K562 (cell line): ENCODE measurements at regions not wholly inside any gene's neighbourhood (a gene's known extent, or its start where the extent isn't known, plus 50 kb on each side); places are given as distances from the start of the nearest gene placed in this dataset.

ENCODE experiments used
- ATAC-seq: fragments of 200-7000 bp; cut with Tn5 transposase; 3 replicates; pipeline ENCODE4 v1.9.1; 2020; ENCODE audit warnings: moderate library complexity
- BruUV-seq: library from RNA; stranded (reverse); fragments of 400-500 nt; replicated peaks from 2 replicates; lab custom pipeline; 2021; lab: Mats Ljungman, UMichigan
- CTCF ChIA-PET: fragments of 300-600 bp; formaldehyde crosslinking; extraction: SDS; loops from one replicate; lab custom pipeline; 2021; ENCODE audit warnings: low intra/inter-chr PET ratio; lab: Yijun Ruan, JAX
- POLR2A ChIA-PET: fragments of 300-600, 350-650 bp; sonication (Branson Sonifier 250); formaldehyde crosslinking; extraction: SDS; loops from one replicate; lab custom pipeline; 2021; ENCODE audit warnings: antibody characterized with exemption, inconsistent platforms; lab: Yijun Ruan, JAX
- DNase-seq, 4 experiments: peaks; one replicate each; pipeline versions ENCODE4 v3.0.0 to v3.0.0-alpha.2; 2011 to 2018; ENCODE audit warnings: low spot score in 3 of 4, mixed read lengths in 3 of 4; ENCODE audit errors: extremely low read depth in 1 of 4
- FAIRE-seq: peaks from 2 replicates; lab custom pipeline; 2011; peaks lifted over from hg19 to GRCh38; lab: Jason Lieb, UNC
- H2AFZ ChIP-seq: 2 replicates; pipeline ENCODE4 v1.6.0; 2011; ENCODE audit warnings: low read depth, low read length, control low read depth, inconsistent platforms
- H3K27ac ChIP-seq: fragments of 200-600 bp; 3 replicates; pipeline ENCODE4 v1.8.0; 2011; ENCODE audit warnings: low read depth, mild to moderate bottlenecking, control low read depth, inconsistent platforms, low read length, moderate library complexity, mixed read lengths; ENCODE audit errors: extremely low read depth
- H3K27me3 ChIP-seq, 2 experiments: fragments of 300-600 bp in 1 of 2; 2 replicates in 1 of 2; 3 replicates in 1 of 2; pipeline versions ENCODE4 v1.6.0 to v1.8.0; 2011; ENCODE audit warnings: inconsistent platforms in 2 of 2, low read length in 2 of 2, mild to moderate bottlenecking in 1 of 2, mixed read lengths in 1 of 2, moderate library complexity in 1 of 2; ENCODE audit not compliant: control insufficient read depth in 2 of 2, insufficient read depth in 2 of 2
- H3K36me3 ChIP-seq: fragments of 300-600 bp; 3 replicates; pipeline ENCODE4 v1.8.0; 2011; ENCODE audit warnings: mild to moderate bottlenecking, low read length, inconsistent platforms; ENCODE audit not compliant: control insufficient read depth, insufficient read depth
- H3K4me1 ChIP-seq, 2 experiments: fragments of 200-600 bp in 1 of 2; replicated peaks in 1 of 2; 2 replicates in 1 of 2; 3 replicates in 1 of 2; pipeline versions ENCODE4 v1.5.1 to v1.8.0; 2011; ENCODE audit warnings: inconsistent platforms in 2 of 2, low read length in 2 of 2, mild to moderate bottlenecking in 1 of 2, mixed read lengths in 1 of 2, moderate library complexity in 1 of 2; ENCODE audit not compliant: control insufficient read depth in 2 of 2, insufficient read depth in 2 of 2
- H3K4me2 ChIP-seq: 2 replicates; pipeline ENCODE4 v1.6.1; 2011; ENCODE audit warnings: low read length, control low read depth, inconsistent platforms, mixed read lengths; ENCODE audit not compliant: insufficient read depth
- H3K4me3 ChIP-seq: fragments of 200-600 bp; sonication (generic), shearing (Covaris generic); 2 replicates; pipeline ENCODE4 v1.5.1; 2016; ENCODE audit warnings: control low read depth, inconsistent platforms
- H3K79me2 ChIP-seq: fragments of 200-600 bp; 3 replicates; pipeline ENCODE4 v1.8.0; 2011; ENCODE audit warnings: low read length, inconsistent platforms; ENCODE audit not compliant: control insufficient read depth, insufficient read depth
- H3K9ac ChIP-seq, 2 experiments: 2 replicates each; pipeline versions ENCODE4 v1.6.0 to v1.6.1; 2011; ENCODE audit warnings: low read depth in 2 of 2, low read length in 2 of 2, control low read depth in 1 of 2, inconsistent platforms in 1 of 2, mild to moderate bottlenecking in 1 of 2, mixed read lengths in 1 of 2; ENCODE audit not compliant: insufficient read depth in 1 of 2
- H3K9me1 ChIP-seq: one replicate; pipeline ENCODE4 v1.6.0; 2011; ENCODE audit warnings: inconsistent platforms, mild to moderate bottlenecking, low read length, moderate library complexity; ENCODE audit not compliant: control insufficient read depth, insufficient read depth
- H3K9me3 ChIP-seq: replicated peaks from 2 replicates; pipeline ENCODE4 v1.5.1; 2011; ENCODE audit warnings: low read depth, low read length, inconsistent platforms; ENCODE audit not compliant: control insufficient read depth, insufficient read depth
- H4K20me1 ChIP-seq: replicated peaks from 2 replicates; pipeline ENCODE4 v1.6.1; 2011; ENCODE audit warnings: low read length, inconsistent platforms, mixed read lengths; ENCODE audit not compliant: control insufficient read depth, insufficient read depth
- CBFA2T2 ChIP-seq: fragments of 450-650 bp; conservative IDR thresholded peaks from 2 replicates; pipeline ENCODE4 v1.6.1; 2017; ENCODE audit warnings: mild to moderate bottlenecking
- EWSR1 ChIP-seq: fragments of 450-650 bp; IDR thresholded peaks from 2 replicates; pipeline ENCODE4 v1.6.1; 2018; ENCODE audit warnings: borderline replicate concordance, mild to moderate bottlenecking, low read depth, moderate library complexity; ENCODE audit not compliant: partially characterized antibody
- FOXJ2 ChIP-seq: fragments of 200-800 bp; sonication (Bioruptor generic); IDR thresholded peaks from 2 replicates; pipeline ENCODE4 v1.6.1; 2016; ENCODE audit warnings: missing genetic modification characterization, missing compliant biosample characterization
- GATAD2A ChIP-seq: fragments of 450-650 bp; IDR thresholded peaks from 2 replicates; pipeline ENCODE4 v1.6.1; 2017
- HDAC8 ChIP-seq: fragments of 450-650 bp; IDR thresholded peaks from 2 replicates; pipeline ENCODE4 v1.6.1; 2016; ENCODE audit warnings: mild to moderate bottlenecking, missing genetic modification characterization, moderate library complexity, missing compliant biosample characterization
- NFE2 ChIP-seq: IDR thresholded peaks from 2 replicates; pipeline ENCODE4 v1.6.1; 2014; ENCODE audit warnings: antibody characterized with exemption, low read depth
- SUPT5H ChIP-seq: fragments of 450-650 bp; IDR thresholded peaks from 2 replicates; pipeline ENCODE4 v1.6.1; 2016
- XRCC3 ChIP-seq: fragments of 450-650 bp; IDR thresholded peaks from 2 replicates; pipeline ENCODE4 v1.6.1; 2017; ENCODE audit warnings: mild to moderate bottlenecking, moderate library complexity
- WGBS: fragments of 100-300 bp; shearing (Covaris generic); methylation state at CpG from one replicate; pipeline ENCODE4 v1.1.6; 2016; ENCODE audit warnings: low coverage, mixed read lengths; ENCODE audit not compliant: insufficient coverage; ENCODE audit errors: missing lambda C conversion rate; 5-methylcytosine and 5-hydroxymethylcytosine counted together
- in situ Hi-C: fragments of 300-500 bp; cut with MboI; formaldehyde crosslinking; loops from 4 replicates; pipeline ENCODE4 v1.15.0; 2018; ENCODE audit warnings: inconsistent platforms, mixed read lengths
- intact Hi-C: fragments of 100-400 bp; cut with micrococcal nuclease; formaldehyde crosslinking; loops from 2 replicates; pipeline ENCODE4 v1.14.2; 2022
- TF ChIP-seq, protein P1 (sequence below): fragments of 450-650 bp; formaldehyde crosslinking; IDR thresholded peaks from 2 replicates; pipeline ENCODE4 v1.4.0; 2020; ENCODE audit warnings: mild to moderate bottlenecking
- TF ChIP-seq, protein P2 (sequence below): IDR thresholded peaks from 2 replicates; pipeline ENCODE4 v1.6.1; 2016; ENCODE audit warnings: missing genetic modification characterization, missing compliant biosample characterization
- TF ChIP-seq, protein P3 (sequence below), 2 experiments: fragments of 450-650 bp; IDR thresholded peaks; 2 replicates each; pipeline ENCODE4 v1.6.1; 2016; ENCODE audit warnings: mild to moderate bottlenecking in 2 of 2, borderline replicate concordance in 1 of 2, low read depth in 1 of 2, moderate library complexity in 1 of 2

DNA sequence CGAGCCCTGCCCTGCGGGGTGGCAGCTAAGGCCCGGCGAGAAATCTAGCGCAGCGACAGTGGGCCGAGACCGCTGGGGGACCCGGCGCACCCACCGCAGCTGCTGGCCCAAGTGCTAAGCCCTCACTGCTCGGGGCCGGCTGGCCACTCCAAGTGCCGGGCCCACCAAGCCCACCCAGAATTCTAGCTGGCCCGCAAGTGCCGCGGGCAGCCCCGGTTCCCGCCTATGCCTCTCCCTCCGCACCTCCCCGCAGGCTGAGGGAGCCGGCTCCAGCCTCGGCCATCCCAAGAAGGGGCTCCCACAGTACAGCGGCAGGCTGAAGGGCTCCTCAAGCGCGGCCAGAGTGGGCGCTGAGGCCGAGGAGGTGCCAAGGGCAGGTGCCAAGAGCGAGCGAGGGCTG lies 55.2 kb upstream of the RND3 start (continued):
- no peak for TF ChIP-seq CBFA2T2
- TF ChIP-seq, protein P1, sequence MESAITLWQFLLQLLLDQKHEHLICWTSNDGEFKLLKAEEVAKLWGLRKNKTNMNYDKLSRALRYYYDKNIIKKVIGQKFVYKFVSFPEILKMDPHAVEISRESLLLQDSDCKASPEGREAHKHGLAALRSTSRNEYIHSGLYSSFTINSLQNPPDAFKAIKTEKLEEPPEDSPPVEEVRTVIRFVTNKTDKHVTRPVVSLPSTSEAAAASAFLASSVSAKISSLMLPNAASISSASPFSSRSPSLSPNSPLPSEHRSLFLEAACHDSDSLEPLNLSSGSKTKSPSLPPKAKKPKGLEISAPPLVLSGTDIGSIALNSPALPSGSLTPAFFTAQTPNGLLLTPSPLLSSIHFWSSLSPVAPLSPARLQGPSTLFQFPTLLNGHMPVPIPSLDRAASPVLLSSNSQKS (CRISPR knock-in tag), result no peak
- no peak for TF ChIP-seq HDAC8 (tag)
- TF ChIP-seq FOXJ2 (tag), result no peak
- no peak for TF ChIP-seq EWSR1
- TF ChIP-seq NFE2, result no peak
- TF ChIP-seq, protein P2, sequence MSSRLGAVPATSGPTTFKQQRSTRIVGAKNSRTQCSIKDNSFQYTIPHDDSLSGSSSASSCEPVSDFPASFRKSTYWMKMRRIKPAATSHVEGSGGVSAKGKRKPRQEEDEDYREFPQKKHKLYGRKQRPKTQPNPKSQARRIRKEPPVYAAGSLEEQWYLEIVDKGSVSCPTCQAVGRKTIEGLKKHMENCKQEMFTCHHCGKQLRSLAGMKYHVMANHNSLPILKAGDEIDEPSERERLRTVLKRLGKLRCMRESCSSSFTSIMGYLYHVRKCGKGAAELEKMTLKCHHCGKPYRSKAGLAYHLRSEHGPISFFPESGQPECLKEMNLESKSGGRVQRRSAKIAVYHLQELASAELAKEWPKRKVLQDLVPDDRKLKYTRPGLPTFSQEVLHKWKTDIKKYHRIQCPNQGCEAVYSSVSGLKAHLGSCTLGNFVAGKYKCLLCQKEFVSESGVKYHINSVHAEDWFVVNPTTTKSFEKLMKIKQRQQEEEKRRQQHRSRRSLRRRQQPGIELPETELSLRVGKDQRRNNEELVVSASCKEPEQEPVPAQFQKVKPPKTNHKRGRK (tag), result no peak
- no peak for TF ChIP-seq GATAD2A
- no peak for TF ChIP-seq XRCC3

DNA sequence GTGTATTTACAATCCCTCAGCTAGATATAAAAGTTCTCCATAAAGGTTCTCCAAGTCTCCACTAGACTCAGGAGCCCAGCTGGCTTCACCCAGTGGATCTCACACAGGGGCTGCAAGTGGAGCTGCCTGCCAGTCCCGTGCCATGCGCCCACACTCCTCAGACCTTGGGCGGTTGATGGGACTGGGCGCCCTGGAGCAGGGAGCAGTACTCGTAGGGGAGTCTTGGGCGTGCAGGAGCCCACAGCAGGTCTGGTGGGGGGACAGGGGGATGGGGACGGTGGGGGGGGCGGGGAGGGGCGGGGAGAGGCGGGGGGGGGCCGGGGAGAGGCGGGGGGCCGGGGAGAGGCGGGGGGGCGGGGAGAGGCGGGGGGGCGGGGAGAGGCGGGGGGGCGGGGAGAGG lies 54.7 kb upstream of the RND3 start:
- Histone ChIP-seq H4K20me1 (no peaks in the 10 kb centered on the region), H3K36me3 (no peaks in the 10 kb centered on the region), H3K4me3 (no peak overlapping the region), H3K9ac (no peak overlapping the region), H3K9me1 (no peaks in the 10 kb centered on the region), H3K4me2 (no peak overlapping the region), H3K4me1 (no peaks in the 10 kb centered on the region; a peak in 1 of 5 replicates), H3K79me2 (no peaks in the 10 kb centered on the region), H3K27ac (no peak overlapping the region), H2AFZ (no peak overlapping the region), H3K9me3 (no peaks in the 10 kb centered on the region), H3K27me3 (no peaks in the 10 kb centered on the region)
- intact Hi-C loops, result no loop called here
- DNase-seq, result no peak
- ChIA-PET CTCF (no interaction called here), POLR2A (no interaction called here)
- ATAC-seq, result no peak
- FAIRE-seq, result no peak
- no TSS peak for BruUV-seq
- in situ Hi-C loops, result no loop called here
- 23% methylated on average over 6 of the region's 19 CpGs for WGBS
- TF ChIP-seq, protein P3, sequence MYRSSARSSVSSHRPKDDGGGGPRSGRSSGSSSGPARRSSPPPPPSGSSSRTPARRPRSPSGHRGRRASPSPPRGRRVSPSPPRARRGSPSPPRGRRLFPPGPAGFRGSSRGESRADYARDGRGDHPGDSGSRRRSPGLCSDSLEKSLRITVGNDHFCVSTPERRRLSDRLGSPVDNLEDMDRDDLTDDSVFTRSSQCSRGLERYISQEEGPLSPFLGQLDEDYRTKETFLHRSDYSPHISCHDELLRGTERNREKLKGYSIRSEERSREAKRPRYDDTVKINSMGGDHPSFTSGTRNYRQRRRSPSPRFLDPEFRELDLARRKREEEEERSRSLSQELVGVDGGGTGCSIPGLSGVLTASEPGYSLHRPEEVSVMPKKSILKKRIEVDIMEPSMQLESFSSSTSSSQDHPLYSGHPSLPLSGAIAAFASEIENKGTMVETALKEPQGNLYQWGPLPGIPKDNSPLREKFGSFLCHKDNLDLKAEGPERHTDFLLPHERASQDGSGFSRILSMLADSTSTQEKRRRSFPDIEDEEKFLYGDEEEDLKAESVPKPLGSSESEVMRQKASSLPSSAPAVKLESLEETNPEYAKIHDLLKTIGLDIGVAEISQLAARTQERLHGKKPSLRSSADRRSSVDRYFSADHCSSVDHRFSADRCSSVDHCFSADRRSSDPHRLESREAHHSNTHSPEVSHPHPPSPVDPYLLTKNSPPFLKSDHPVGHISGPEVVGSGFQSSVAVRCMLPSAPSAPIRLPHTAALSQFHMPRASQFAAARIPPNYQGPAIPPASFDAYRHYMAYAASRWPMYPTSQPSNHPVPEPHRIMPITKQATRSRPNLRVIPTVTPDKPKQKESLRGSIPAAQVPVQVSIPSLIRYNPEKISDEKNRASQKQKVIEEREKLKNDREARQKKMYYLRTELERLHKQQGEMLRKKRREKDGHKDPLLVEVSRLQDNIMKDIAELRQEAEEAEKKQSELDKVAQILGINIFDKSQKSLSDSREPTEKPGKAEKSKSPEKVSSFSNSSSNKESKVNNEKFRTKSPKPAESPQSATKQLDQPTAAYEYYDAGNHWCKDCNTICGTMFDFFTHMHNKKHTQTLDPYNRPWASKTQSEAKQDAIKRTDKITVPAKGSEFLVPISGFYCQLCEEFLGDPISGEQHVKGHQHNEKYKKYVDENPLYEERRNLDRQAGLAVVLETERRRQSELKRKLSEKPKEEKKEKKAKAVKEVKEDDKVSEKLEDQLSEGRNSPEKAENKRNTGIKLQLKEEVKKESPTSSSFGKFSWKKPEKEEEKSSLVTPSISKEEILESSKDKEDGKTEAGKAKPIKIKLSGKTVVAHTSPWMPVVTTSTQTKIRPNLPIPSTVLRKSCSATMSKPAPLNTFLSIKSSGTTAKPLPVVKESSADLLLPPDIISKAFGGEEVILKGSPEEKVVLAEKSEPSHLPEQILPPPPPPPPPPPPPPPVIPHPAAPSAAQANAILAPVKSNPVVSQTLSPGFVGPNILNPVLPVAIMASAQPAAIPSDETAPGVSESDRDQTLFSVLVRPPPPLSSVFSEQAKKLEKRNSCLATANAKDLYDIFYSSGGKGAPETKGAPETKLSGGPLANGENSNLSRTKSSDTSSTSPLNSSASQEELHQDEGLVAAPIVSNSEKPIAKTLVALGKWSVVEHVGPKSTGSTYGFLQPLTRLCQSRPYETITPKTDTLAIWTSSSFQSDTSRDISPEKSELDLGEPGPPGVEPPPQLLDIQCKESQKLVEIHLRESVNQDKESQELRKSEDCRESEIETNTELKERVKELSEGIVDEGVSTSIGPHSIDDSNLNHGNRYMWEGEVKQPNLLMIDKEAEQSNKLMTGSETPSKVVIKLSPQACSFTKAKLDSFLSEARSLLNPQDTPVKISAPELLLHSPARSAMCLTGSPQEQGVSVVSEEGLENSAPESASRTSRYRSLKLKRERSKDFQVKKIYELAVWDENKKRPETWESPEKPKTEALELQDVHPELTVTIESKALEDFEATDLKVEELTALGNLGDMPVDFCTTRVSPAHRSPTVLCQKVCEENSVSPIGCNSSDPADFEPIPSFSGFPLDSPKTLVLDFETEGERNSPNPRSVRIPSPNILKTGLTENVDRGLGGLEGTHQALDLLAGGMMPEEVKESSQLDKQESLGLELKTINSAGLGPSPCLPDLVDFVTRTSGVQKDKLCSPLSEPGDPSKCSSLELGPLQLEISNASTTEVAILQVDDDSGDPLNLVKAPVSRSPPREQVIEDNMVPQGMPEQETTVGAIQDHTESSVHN (IDR thresholded peaks at IDR 0.05; ENCODE audit: borderline replicate concordance in 1 of 2, low read depth in 1 of 2), result no peak
- TF ChIP-seq SUPT5H, result no peak
